ENCODE measurements at regions not wholly inside any gene's neighbourhood (a gene's known extent, or its start where the extent isn't known, plus 50 kb on each side); places are given as distances from the start of the nearest gene placed in this dataset.

DNA sequence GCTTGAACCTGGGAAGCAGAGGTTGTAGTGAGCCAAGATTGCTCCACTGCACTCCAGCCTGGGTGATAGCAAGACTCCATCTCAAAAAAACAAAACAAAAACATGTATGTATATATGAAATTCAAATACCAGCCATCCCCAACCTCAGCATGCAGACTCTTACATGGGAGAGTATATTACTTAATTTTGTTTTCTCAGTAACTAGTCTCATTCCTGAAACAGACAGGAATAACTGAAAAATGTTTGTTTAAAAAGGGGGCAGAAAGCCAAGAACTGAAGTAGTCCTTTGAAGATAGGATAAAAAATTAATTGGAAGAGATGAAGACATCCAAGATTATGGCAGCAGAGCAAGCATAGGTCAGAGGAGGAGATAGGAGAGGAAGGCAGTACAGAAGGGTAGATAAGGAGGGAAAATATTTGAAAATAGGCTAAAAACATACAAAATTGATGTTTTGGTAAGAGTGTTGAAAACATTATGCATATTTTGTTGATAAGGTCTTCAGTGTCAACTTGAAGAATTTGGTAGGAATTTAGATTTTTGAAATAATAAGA lies 309.9 kb downstream of the MAT2B start:
- no peak for DNase-seq (ENCODE audit: low read depth)
- no peak overlapping the region for H3K4me3 ChIP-seq (ENCODE audit: low read depth, low read length)
- TF ChIP-seq, protein P1, sequence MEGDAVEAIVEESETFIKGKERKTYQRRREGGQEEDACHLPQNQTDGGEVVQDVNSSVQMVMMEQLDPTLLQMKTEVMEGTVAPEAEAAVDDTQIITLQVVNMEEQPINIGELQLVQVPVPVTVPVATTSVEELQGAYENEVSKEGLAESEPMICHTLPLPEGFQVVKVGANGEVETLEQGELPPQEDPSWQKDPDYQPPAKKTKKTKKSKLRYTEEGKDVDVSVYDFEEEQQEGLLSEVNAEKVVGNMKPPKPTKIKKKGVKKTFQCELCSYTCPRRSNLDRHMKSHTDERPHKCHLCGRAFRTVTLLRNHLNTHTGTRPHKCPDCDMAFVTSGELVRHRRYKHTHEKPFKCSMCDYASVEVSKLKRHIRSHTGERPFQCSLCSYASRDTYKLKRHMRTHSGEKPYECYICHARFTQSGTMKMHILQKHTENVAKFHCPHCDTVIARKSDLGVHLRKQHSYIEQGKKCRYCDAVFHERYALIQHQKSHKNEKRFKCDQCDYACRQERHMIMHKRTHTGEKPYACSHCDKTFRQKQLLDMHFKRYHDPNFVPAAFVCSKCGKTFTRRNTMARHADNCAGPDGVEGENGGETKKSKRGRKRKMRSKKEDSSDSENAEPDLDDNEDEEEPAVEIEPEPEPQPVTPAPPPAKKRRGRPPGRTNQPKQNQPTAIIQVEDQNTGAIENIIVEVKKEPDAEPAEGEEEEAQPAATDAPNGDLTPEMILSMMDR (IDR thresholded peaks at IDR 0.05; ENCODE audit: control insufficient read depth, extremely low read depth, insufficient read depth): no peak

DNA sequence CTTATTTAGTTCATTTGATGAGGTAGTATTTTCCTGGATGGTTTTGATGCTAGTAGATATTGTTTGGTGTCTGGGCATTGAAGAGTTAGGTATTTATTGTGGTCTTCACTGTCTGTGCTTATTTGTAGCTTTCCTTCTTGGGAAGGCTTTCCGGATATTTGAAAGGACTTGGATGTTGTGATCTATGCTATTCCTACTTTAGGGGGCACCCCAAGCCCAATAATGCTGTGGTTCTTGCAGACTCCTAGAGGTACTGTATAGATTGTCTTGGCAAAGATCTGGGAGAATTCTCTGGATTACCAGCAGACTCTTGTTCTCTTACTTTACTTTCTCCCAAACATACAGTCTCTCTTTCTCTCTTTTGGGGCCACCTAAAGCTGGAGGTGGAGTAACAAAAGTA lies 315.7 kb downstream of the MAT2B start:
- H3K4me3 ChIP-seq (ENCODE audit: low read depth, low read length): no peak overlapping the region
- no peak for DNase-seq (ENCODE audit: low read depth)
- TF ChIP-seq, protein P1 (IDR thresholded peaks at IDR 0.05; ENCODE audit: control insufficient read depth, extremely low read depth, insufficient read depth): no peak

DNA sequence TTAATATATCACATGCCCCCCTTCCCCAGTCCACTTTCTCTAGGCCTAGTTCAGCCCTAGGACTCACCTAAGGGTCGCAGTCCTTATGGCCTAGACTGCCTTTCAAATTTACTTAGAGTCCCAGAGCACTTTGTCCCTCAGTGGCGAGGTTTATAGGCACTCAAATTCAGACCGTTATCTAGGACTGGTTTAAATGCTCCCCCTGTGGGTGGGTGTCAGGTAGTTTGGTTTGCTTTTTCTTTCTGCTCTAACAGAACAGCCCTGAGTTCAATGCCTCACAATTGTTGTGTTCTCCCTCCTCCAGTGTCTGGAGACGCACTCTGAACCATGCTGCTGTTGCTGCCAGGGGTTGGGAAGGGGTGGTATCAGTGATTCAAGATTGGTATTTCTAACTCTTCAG lies 317.1 kb downstream of the MAT2B start:
- no peak overlapping the region for H3K4me3 ChIP-seq (ENCODE audit: low read depth, low read length)
- TF ChIP-seq, protein P1 (IDR thresholded peaks at IDR 0.05; ENCODE audit: control insufficient read depth, extremely low read depth, insufficient read depth): no peak
- no peak for DNase-seq (ENCODE audit: low read depth)

DNA sequence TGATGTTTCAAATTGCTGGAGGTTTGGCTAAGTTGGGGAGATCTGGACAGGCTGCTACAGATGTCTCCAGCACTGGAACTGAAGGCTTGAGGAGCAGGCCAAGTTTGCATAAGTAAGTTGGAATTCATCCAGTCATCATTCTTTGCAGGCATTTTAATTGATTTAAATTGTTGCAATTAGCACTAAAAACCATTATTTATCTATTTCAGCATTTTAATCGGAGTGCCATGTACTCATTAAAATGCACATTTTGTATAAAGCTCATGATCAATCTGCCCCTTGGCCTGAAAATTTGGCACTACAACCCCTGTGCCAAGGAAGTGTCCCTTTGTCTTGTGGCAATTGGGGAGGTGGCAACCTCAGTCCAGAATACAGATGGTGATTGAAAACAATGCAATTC lies 320.2 kb downstream of the MAT2B start:
- TF ChIP-seq, protein P1 (IDR thresholded peaks at IDR 0.05; ENCODE audit: control insufficient read depth, extremely low read depth, insufficient read depth): no peak
- DNase-seq (ENCODE audit: low read depth): no peak

DNA sequence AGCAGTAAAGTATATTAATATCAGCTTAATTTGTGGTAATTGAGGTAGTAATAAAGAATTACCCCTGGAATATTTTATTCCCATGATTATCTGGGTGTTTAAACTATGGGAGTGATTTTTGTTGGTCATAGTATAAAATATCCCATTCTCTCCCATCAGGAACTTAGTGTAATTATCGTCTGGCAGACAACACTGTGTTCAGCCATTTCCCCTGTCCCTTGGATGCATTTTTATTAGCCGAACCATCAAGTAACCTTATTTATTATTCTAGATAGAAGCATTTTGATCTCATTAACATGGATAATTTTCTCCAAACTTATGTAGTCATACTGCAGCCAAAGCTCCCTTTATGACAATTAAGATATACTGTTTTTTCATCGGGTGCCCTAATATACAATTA lies 320.8 kb downstream of the MAT2B start:
- TF ChIP-seq, protein P1 (IDR thresholded peaks at IDR 0.05; ENCODE audit: control insufficient read depth, extremely low read depth, insufficient read depth): no peak
- DNase-seq (ENCODE audit: low read depth): no peak
- H3K4me3 ChIP-seq (ENCODE audit: low read depth, low read length): no peak overlapping the region

More for the DNA sequence above, 320.2 kb downstream of the MAT2B start:
- no peak overlapping the region for H3K4me3 ChIP-seq (ENCODE audit: low read depth, low read length)

DNA sequence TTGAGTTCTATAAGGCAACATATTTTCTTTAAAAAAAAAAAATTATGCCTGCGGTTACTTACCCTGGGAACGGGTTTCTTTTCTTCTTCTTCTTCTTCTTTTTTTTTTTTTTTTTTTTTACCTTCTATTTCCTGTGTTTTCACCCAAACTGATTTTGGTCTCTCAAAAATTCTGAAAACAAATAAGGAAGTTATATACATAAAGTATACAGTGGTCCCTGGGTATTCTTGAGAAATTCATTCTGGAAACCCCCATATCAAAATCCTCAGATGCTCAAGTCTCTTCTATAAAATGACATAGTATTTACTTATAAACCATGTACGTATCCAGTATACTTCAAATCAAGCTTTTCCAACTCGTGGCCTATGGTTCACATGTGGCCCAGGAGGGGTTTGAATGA lies 326.7 kb downstream of the MAT2B start:
- TF ChIP-seq, protein P1 (IDR thresholded peaks at IDR 0.05; ENCODE audit: control insufficient read depth, extremely low read depth, insufficient read depth): no peak
- no peak overlapping the region for H3K4me3 ChIP-seq (ENCODE audit: low read depth, low read length)
- no peak for DNase-seq (ENCODE audit: low read depth)

DNA sequence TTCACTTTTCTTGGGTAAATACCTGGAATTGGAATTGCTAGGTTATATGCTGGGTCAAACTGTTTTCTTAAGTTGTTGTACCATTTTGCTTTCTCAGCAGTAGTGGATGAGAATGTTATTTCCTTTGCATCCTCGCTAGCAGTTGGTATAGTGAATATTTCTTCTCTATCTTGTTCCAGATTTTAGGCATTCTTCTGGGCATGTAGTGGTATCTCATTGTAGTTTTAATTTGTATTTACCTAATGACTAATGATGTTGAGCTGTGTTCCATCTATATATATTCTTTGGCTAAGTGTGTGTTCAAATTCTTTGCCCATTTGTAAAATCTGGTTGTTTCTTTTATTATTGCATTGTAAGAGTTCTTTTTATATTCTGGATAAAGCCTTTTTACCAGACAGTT lies 333.3 kb downstream of the MAT2B start:
- H3K4me3 ChIP-seq (ENCODE audit: low read depth, low read length): no peak overlapping the region
- no peak for DNase-seq (ENCODE audit: low read depth)
- TF ChIP-seq, protein P1 (IDR thresholded peaks at IDR 0.05; ENCODE audit: control insufficient read depth, extremely low read depth, insufficient read depth): no peak

Measured in LNCaP clone FGC (cell line).